ENCODE measurements at regions not wholly inside any gene's neighbourhood (a gene's known extent, or its start where the extent isn't known, plus 50 kb on each side); places are given as distances from the start of the nearest gene placed in this dataset.
"Not testable (repeated sequence)": the region's sequence is repeated elsewhere in the genome, so short reads cannot be mapped to it uniquely, and the experiment has no call there.

DNA sequence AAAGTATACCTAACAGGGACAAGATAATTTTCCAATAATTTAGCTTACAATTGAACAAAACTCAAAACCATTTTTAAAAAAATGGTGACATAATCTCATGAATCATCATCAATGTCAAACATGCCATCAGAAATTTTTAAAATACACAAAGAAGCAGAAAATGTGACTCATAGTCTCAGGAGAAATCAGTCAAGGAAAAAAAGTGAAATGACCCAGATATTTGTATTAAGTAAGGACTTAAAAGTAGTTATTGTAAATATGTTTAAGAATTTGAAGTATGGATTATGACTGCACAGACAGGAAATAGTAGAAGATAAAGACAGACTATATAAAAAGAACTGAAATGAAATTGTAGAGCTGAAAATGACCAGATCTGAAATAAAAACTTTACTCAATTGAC lies 473.9 kb upstream of the SYT4 start:
- DNase-seq, result no peak

DNA sequence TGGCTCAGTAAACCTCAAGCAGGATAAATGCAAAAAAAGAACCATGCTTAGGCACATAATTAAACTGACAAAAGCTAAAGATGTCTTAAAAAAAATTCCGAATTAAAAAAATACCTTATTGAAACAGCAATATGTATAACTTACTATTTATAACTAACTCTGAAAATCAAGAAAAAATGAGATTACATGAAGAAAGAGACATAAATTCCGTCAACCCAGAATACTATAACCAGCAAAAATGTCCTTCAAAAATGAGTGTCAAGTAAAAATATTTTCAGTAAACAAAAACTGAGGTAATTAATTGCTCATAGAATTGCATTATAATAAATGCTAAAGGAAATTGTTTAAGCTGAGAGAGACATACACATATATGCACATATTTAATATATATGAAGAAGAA lies 474.5 kb upstream of the SYT4 start:
- DNase-seq, result no peak

GRCh38 chr18:43757273-43757672 lies 480.0 kb upstream of the SYT4 start:
- DNase-seq, result no peak

DNA sequence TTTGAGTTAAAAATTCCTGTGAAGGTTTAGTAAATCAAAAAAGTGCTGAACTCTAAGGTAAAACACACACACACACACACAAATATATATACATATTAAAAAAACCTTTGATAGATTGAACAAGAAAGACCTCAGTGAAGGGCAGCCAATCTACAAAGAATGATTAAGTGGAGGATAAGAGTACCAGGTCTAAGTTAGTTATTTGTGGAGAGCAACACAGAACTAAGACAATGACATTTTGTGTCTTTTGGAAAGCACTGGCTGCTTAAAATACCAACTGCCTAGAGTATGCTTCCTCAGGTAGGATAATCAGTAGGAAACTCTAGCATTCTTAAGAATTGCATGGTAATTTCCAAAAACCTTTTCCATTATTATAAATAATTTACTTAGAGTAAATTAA lies 481.4 kb upstream of the SYT4 start:
- DNase-seq, result no peak

DNA sequence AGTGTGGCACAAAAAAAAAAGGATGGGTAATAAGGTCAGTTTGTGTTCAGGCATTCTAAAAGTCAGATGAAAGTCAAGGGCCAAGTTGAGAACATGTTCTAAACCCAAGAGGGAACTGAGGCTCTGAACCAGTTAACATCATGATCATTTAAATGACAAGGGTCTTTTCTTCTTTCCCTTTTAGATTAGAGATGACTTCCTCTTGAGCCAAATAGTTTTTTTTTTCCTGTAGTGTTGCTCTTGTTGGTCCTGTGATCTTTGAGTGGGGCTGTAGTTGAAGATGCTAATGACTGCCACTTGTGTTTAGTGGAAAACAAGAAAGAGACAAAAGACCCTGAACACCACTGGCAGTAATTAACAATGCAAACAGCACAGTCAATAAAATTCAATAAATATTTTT lies 482.7 kb upstream of the SYT4 start:
- no peak for DNase-seq

- DNase-seq, result no peak
Observed at GRCh38 chr18:43772907-43773306, 495.6 kb upstream of the SYT4 start.

DNA sequence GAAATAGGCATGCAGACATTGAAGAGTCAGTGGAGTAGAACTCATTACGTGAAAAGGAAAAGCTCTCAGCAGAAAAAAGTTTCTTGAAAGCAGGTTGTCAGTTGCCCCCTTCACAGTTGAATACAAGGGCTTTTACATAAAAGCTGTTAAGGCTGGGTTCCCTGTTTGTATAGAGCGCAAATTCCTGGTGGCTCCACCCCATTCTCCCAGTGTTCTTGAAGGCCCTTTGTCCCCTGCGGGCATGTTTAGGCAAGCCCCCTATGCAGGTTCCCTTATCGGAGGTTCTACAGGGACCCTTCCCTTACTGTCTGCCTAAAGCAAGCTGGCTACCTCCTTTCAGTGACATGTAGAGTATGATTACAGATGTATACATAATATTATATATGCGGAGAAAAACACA lies 497.2 kb upstream of the SYT4 start:
- no peak for DNase-seq

DNA sequence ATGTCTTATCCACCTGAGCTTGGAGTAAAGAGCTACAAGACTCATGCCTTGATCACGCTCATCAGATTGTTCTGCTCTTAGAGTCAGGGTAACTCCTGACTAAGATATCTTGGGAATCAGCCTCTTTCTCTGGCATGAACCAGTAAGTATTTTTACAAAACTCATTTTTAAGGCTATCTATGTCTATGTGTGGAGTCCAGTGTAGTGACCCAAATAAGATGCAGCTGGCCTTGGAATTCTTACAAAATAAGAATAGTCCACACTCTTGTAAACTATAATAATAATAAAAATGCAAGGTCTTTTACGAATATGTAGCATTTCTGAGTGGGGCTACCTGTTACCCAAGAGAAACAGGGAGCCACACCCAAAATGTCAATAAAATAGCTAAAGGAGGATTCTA lies 498.3 kb upstream of the SYT4 start:
- DNase-seq, result no peak

DNA sequence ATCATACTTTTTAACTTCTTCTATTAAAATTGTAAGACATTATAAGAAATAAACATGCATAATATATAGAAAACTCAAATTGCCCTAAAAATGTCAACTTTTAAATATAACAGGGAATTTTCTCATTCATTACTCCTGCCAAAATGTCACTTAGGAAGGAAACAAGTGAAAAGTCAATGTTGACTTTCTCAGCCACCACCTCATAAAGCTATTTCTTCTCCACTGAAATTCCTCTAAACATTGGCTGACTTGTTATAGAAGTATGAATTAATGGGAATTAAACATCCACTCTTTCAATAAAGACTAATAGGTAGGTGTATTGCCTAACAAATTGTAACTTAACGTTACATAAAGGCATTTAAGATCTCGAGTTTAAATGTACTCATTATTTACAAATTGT lies 499.7 kb upstream of the SYT4 start:
- no peak for DNase-seq

DNA sequence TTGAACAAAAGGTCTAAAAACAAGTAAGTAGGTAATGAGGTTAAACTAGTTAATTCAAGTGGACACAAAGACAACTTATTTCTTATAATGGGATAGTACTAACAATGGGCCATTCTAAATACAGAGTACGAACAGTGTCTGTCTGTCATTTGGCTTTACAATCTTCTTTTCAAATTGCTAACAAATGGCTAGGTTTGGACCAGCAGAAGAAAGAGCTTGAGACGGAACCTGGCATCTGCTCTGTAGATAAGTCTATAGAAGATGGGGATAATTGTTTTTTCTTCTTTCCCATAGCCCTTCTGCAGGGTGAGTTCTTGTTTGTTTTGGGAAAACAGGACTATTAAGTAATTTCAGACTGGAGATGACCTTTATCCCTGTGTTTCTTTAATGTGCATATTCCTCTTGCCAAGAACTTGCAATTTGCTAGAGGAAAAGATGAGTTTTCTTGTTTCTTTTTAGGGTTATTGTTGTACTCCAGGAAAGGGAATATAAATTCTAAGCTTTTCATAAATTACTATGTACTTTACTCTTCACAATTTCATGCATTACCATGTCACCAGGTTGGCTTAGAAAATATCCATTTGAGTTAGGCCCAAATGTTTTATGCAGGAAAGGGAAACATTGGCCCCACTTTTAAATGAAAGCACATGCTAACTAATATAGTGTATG lies 500.5 kb upstream of the SYT4 start:
- no peak for DNase-seq

DNA sequence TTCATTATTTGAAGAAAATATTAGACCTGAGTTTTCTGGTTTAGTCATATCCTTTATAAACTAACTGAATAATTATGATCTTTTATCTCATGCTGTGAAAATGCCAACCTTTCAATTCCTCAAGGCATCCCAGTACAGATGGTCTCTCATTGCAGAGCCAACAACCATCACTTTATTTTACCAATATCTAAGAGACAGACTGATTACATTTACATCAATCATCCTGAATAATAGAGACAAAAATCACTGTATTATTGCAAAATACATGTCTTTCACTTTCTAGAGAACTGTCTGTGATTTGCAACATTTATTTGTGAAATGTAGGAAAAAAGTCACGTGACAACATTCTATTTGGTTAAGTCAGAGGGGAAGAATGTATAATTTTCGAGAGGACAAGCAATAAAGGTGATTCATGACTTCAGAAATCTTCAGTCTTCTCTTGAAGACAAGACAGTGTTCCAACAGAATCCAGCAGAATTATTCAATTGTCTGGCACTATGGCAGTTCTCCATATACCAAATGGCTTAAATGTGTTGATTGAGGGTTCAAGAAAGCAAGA lies 503.6 kb upstream of the SYT4 start:
- DNase-seq, result no peak

DNA sequence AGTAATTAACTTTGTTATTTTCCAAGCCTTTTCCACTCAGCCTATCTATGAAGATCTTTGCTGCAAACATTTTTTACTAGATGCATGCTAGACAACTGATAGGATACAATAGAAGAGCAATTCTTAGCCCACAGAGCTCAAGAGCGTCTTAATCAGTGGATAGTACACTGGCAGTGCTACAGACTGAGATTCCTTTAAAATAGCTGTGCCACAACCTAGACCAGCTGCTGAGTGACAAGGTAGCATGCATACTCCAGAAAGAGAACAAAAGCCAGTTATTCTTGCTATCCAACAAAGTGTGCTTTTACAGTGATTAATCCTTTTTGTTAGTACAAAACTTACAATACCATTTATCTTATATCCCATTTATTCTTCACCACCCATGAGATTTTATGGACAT lies 507.9 kb upstream of the SYT4 start:
- no peak for DNase-seq

- DNase-seq, result no peak
Observed at GRCh38 chr18:43786893-43787292, 509.6 kb upstream of the SYT4 start.

- DNase-seq, result not testable (repeated sequence)
Observed at GRCh38 chr18:43787721-43788120, 510.4 kb upstream of the SYT4 start.

GRCh38 chr18:43789234-43790000 lies 512.1 kb upstream of the SYT4 start:
- DNase-seq, result peak; percentile 81

DNA sequence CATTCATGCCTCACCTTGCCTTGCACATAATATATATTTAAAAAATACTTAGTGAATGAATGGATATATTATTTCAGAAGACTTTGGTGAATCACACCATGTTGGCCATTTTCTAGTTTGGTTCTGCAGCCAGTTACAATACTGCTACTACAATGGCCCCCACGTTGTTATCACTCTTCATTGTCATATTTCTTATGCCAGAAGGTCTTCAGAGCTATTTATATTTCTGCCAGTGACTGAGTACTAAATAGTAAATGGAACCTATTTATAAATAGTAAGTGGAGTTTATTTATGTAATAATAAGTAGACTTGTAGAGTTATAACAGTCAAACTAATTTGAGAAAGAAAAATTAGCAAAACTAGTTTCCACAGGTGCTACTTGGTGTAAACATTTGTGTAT lies 516.6 kb upstream of the SYT4 start:
- DNase-seq, result no peak

- DNase-seq, result no peak
Observed at GRCh38 chr18:43794363-43794762, 517.1 kb upstream of the SYT4 start.

GRCh38 chr18:43797347-43797746 lies 520.1 kb upstream of the SYT4 start:
- no peak for DNase-seq

- DNase-seq, result no peak
Observed at GRCh38 chr18:43800584-43800983, 523.3 kb upstream of the SYT4 start.

DNA sequence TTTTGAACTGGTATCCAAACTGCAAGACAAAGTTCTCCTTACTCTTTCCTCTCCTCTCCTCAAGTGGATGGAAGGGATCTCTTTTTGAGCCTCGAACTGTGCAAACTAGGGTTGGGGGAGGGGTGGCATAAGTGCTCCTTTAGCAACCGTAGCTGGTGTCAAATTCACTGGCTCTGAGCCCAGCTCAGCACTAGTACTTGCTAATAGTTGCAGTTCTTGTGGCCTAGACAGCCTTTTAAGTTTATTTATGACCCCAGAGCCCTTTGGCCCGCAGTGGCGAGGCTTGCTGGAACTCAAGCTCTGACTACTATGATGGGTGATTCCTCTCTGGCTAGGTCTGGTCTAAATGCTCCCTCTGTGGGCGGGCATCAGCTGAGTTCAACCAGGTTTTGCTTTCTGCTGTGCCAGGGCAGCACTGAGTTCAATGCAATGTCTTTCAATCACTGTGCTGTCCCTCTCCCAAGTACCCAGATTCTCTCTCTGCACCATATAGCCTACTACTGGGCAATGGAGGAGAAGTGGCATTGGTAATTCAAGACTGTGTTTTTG lies 528.4 kb upstream of the SYT4 start:
- no peak for DNase-seq

DNA sequence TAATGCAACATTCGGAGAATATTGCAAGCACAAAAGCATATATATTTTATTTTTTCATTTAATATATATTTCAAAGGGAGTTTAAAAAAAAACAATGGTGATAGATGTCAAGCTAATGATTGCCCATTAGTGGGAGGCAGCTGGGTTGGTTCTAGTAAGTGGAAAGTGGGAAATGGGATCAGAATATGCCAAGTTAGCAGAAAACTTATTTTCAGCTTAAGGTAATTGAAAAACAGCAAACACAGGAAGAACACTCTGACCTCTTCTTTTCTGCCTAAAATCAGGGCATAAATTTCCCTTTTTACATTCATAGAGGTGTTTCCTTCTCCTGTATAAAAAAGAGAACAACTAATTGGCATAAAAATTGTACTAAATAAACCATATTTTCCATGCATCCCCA lies 535.3 kb upstream of the SYT4 start:
- no peak for DNase-seq

- DNase-seq, result no peak
Observed at GRCh38 chr18:43819397-43819796, 542.1 kb upstream of the SYT4 start.

DNA sequence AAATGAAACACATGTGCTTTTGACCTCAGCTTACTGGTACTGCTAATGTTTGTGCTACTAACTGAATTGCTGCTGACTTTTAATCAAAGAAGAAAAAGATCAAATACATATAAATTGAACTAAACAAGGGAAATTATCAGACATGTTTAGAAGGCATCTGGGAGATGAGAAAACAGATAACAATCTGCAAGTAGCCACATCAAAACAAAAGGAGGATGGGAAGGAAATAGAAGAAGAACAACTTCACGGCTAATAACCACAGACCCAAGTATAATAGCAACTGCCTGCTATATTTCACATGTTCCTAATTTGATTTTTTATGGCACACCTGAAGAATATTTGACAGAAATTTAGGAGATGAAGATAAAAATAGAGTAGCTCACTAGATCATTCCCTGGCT lies 542.6 kb upstream of the SYT4 start:
- no peak for DNase-seq

- DNase-seq, result no peak
Observed at GRCh38 chr18:43825768-43826167, 548.5 kb upstream of the SYT4 start.
